Neural progenitor cell (in vitro differentiated cells): ENCODE measurements at regions not wholly inside any gene's neighbourhood (a gene's known extent, or its start where the extent isn't known, plus 50 kb on each side); places are given as distances from the start of the nearest gene placed in this dataset.

Experiments used
- EZH2 ChIP-seq: fragments of 200-600 bp; sonication (generic); IDR thresholded peaks from 2 replicates; pipeline ENCODE4 v1.6.1; 2017; ENCODE audit warnings: antibody characterized with exemption, mild to moderate bottlenecking, moderate library complexity
- TF ChIP-seq, protein P1 (sequence below): fragments of 200-600 bp; sonication (generic); IDR thresholded peaks from 2 replicates; pipeline ENCODE4 v1.5.1; 2017; ENCODE audit warnings: antibody characterized with exemption, mild to moderate bottlenecking

DNA sequence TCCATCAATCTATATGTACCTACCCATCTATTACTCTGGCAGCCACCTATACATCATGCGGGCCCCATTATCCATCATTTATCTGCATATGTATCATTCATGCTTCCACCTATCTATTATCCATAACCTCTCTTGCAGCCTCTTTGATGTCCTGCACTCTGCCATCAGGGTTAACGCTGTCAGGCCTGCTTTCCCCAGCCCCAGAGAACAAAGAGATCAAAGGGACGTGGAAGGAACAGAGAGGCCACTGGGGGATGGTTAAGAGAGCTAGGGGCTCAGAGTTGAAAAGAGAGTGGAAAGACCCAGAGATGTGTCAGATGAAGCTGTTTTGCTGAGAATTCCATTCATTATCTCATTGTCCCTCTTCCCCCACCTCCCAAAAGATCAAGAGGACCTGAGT is 67.3 kb upstream of the CCDC167 start:
- no peak for TF ChIP-seq EZH2
- TF ChIP-seq, protein P1, sequence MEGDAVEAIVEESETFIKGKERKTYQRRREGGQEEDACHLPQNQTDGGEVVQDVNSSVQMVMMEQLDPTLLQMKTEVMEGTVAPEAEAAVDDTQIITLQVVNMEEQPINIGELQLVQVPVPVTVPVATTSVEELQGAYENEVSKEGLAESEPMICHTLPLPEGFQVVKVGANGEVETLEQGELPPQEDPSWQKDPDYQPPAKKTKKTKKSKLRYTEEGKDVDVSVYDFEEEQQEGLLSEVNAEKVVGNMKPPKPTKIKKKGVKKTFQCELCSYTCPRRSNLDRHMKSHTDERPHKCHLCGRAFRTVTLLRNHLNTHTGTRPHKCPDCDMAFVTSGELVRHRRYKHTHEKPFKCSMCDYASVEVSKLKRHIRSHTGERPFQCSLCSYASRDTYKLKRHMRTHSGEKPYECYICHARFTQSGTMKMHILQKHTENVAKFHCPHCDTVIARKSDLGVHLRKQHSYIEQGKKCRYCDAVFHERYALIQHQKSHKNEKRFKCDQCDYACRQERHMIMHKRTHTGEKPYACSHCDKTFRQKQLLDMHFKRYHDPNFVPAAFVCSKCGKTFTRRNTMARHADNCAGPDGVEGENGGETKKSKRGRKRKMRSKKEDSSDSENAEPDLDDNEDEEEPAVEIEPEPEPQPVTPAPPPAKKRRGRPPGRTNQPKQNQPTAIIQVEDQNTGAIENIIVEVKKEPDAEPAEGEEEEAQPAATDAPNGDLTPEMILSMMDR = no peak
